H1 (cell line): ENCODE measurements at regions not wholly inside any gene's neighbourhood (a gene's known extent, or its start where the extent isn't known, plus 50 kb on each side); places are given as distances from the start of the nearest gene placed in this dataset.

Source experiments
- BCL11A ChIP-seq, 2 experiments: IDR thresholded peaks; one replicate each; pipeline ENCODE4 v1.6.1; 2011; ENCODE audit warnings: low read depth in 2 of 2, low read length in 2 of 2, mild to moderate bottlenecking in 2 of 2
- EZH2 ChIP-seq: fragments of 200-600 bp; sonication (generic); IDR thresholded peaks from 2 replicates; pipeline ENCODE4 v1.7.1; 2012; ENCODE audit warnings: low read depth, mild to moderate bottlenecking, moderate library complexity, low read length, inconsistent platforms; ENCODE audit not compliant: severe bottlenecking
- JUND ChIP-seq: IDR thresholded peaks from 2 replicates; pipeline ENCODE4 v1.6.1; 2011; ENCODE audit warnings: mild to moderate bottlenecking, improper control_type of control experiment, low read length
- NRF1 ChIP-seq: IDR thresholded peaks from 2 replicates; pipeline ENCODE4 v1.6.1; 2011; ENCODE audit warnings: mild to moderate bottlenecking, low read depth, low read length, improper control_type of control experiment
- POLR2AphosphoS5 ChIP-seq: IDR thresholded peaks from 2 replicates; pipeline ENCODE4 v1.6.1; 2011; ENCODE audit warnings: low read depth, low read length
- TBP ChIP-seq: IDR thresholded peaks from 2 replicates; pipeline ENCODE4 v1.6.1; 2011; ENCODE audit warnings: low read depth, low read length, improper control_type of control experiment
- YY1 ChIP-seq: IDR thresholded peaks from 2 replicates; pipeline ENCODE4 v1.6.1; 2011; ENCODE audit warnings: low read depth, mild to moderate bottlenecking, low read length
- TF ChIP-seq, protein P1 (sequence below): IDR thresholded peaks from 2 replicates; pipeline ENCODE4 v1.6.1; 2012; ENCODE audit warnings: low read length, inconsistent platforms
- TF ChIP-seq, protein P2 (sequence below), 3 experiments: IDR thresholded peaks; 1 replicate in 2 of 3; 2 replicates in 1 of 3; pipeline versions ENCODE4 v1.5.1 to v1.6.1; 2011; ENCODE audit warnings: low read length in 3 of 3, mild to moderate bottlenecking in 3 of 3, inconsistent platforms in 2 of 3, low read depth in 1 of 3, moderate library complexity in 1 of 3; ENCODE audit not compliant: insufficient read depth in 1 of 3; ENCODE audit errors: control extremely low read depth in 1 of 3

DNA sequence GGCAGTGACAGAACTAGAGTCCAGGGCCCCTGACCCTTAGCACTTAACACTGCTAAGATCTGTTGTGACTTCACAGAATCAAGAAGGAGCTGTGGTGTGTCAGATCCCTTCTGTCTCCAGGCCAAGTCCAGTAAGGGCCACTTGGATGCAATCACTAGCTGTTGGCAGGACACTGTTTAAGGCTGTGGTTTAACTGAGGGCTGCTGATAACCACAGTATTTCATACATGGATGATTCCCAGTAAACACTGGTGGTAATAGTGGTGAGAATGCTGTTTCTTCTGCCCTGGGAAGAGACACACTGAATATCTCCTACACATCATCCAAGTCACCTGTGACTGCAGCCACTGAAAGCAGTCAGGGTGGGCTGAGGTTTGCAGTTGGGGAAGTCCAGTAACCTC, 77.7 kb upstream of the FBXO11 start:
- TF ChIP-seq POLR2AphosphoS5, result no peak
- TF ChIP-seq, protein P1, sequence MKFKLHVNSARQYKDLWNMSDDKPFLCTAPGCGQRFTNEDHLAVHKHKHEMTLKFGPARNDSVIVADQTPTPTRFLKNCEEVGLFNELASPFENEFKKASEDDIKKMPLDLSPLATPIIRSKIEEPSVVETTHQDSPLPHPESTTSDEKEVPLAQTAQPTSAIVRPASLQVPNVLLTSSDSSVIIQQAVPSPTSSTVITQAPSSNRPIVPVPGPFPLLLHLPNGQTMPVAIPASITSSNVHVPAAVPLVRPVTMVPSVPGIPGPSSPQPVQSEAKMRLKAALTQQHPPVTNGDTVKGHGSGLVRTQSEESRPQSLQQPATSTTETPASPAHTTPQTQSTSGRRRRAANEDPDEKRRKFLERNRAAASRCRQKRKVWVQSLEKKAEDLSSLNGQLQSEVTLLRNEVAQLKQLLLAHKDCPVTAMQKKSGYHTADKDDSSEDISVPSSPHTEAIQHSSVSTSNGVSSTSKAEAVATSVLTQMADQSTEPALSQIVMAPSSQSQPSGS, result no peak
- no peak for TF ChIP-seq NRF1
- TF ChIP-seq, protein P2, sequence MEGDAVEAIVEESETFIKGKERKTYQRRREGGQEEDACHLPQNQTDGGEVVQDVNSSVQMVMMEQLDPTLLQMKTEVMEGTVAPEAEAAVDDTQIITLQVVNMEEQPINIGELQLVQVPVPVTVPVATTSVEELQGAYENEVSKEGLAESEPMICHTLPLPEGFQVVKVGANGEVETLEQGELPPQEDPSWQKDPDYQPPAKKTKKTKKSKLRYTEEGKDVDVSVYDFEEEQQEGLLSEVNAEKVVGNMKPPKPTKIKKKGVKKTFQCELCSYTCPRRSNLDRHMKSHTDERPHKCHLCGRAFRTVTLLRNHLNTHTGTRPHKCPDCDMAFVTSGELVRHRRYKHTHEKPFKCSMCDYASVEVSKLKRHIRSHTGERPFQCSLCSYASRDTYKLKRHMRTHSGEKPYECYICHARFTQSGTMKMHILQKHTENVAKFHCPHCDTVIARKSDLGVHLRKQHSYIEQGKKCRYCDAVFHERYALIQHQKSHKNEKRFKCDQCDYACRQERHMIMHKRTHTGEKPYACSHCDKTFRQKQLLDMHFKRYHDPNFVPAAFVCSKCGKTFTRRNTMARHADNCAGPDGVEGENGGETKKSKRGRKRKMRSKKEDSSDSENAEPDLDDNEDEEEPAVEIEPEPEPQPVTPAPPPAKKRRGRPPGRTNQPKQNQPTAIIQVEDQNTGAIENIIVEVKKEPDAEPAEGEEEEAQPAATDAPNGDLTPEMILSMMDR (IDR thresholded peaks at IDR 0.05; ENCODE audit: control extremely low read depth in 1 of 3, insufficient read depth in 1 of 3, low read depth in 1 of 3, low read length in 3 of 3), result no peak
- TF ChIP-seq TBP, result no peak
- TF ChIP-seq BCL11A (IDR thresholded peaks at IDR 0.05; ENCODE audit: low read depth in 2 of 2, low read length in 2 of 2), result no peak
- TF ChIP-seq YY1, result no peak
- TF ChIP-seq JUND, result no peak
- TF ChIP-seq EZH2, result no peak
